HTR-8/SVneo (cell line): ENCODE measurements at regions not wholly inside any gene's neighbourhood (a gene's known extent, or its start where the extent isn't known, plus 50 kb on each side); places are given as distances from the start of the nearest gene placed in this dataset.
"Not testable (repeated sequence)": the region's sequence is repeated elsewhere in the genome, so short reads cannot be mapped to it uniquely, and the experiment has no call there.

Experiments
- DNase-seq: peaks from one replicate; pipeline ENCODE4 v3.0.0; 2011; ENCODE audit warnings: low spot score, mixed read lengths; ENCODE audit not compliant: insufficient read length
- FAIRE-seq: peaks from 2 replicates; lab custom pipeline; 2011; peaks lifted over from hg19 to GRCh38; lab: Jason Lieb, UNC

DNA sequence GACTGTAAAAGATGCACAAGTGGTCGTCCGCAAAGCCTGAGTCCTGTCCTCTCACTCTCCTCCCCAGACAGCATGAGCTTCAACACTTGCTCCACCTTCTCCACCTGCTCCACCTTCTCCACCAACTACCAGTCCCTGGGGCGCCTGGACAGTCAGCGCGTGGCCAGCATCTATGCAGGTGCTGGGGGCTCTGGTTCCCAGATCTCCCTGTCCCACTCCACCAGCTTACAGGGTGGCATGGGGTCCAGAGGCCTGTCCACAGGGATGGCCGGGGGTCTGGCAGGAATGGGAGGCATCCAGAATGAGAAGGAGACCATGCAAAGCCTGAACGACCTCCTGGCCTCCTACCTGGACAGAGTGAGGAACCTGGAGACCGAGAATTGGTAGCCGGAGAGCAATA is 162.2 kb upstream of the NT5E start:
- FAIRE-seq (no peak), DNase-seq (no peak)

DNA sequence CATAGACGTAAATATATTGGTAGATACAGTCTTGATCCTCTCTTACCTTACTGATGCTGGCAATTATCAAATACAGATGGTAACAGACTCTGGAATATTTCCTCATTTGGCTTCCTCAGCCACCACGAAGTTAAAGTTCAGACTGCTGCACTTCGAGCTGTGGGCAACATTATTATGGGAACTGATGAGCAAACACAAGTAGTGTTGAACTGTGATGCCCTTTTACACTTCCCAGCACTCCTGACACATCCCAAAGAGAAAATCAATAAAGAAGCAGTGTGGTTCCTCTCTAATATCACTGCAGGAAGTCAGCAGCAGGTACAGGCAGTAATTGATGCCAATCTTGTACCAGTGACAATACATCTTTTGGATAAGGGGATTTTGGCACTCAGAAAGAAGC is 162.7 kb upstream of the NT5E start:
- FAIRE-seq (no peak), DNase-seq (no peak)

DNA sequence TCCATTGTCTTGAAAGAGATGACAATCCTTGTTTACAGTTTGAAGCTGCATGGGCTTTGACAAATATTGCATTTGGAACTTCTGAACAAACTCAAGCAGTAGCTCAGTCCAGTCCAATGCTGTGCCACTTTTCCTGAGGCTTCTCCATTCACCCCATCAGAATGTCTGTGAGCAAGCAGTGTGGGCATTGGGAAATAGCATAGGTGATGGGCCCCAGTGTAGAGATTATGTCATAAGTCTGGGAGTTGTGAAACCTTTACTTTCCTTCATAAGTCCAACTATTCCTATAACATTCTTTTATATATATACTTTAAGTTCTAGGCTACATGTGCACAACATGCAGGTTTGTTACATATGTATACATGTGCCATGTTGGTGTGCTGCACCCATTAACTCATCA is 163.4 kb upstream of the NT5E start:
- not testable (repeated sequence) for DNase-seq, FAIRE-seq

- DNase-seq (no peak), FAIRE-seq (no peak)
Measured at GRCh38 chr6:85285934-85286333, 163.9 kb upstream of the NT5E start.

GRCh38 chr6:85285114-85285513 is 164.8 kb upstream of the NT5E start:
- FAIRE-seq, result no peak

DNA sequence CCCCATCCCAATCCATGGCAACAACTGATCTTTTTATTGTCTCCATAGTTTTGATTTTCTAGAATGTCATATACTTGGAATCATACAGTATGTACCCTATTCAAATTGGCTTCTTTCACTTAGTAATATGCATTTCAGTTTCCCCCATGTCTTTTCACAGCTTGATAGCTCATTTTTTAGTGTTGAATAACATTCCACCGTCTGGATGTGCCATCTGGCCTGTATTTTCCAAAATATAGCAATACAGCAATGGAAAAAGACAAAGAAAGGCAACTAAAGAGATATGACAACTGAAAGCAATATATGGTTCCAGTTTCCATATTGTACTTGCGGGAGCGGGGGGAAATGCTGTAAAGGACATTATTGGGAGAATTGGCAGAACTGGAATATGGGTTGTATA is 166.4 kb upstream of the NT5E start:
- no peak for DNase-seq
- no peak for FAIRE-seq

More at GRCh38 chr6:85285114-85285513, 164.8 kb upstream of the NT5E start:
- DNase-seq, result no peak

- DNase-seq, result no peak
- FAIRE-seq, result no peak
Measured at GRCh38 chr6:85278466-85279035, 171.3 kb upstream of the NT5E start.

GRCh38 chr6:85276026-85276425 is 173.9 kb upstream of the NT5E start:
- DNase-seq, FAIRE-seq: not testable (repeated sequence)

DNA sequence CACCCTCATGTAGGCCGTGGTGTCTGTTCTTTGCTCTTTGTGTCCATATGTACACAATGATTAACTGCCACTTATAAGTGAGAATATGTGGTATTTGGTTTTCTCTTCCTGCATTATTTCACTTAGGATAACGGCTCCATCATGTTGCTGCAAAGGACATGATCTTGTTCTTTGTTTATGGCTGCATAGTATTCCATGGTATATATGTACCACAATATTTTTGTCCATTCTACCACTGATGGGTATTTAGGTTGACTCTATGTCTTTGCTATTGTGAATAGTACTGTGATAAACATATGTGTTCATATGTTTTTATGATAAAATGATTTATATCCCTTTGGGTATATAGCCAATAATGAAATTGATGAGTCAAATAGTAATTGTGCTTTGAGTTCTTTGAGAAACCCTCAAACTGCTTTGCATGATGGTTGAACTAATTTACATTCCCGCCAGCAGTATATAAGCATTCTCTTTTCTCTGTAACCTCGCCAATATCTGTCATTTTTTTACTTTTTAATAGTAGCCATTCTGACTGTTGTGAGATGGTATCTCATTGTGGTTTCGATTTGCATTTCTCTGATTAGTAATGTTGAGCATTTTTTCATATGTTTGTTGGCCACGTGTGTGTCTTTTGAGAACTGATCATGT is 174.4 kb upstream of the NT5E start:
- DNase-seq (no peak), FAIRE-seq (no peak)

GRCh38 chr6:85273870-85274269 is 176.0 kb upstream of the NT5E start:
- no peak for DNase-seq
- FAIRE-seq, result no peak

GRCh38 chr6:85273046-85273445 is 176.8 kb upstream of the NT5E start:
- FAIRE-seq, result no peak
- no peak for DNase-seq

- FAIRE-seq, result no peak
- no peak for DNase-seq
Measured at GRCh38 chr6:85272592-85272991, 177.3 kb upstream of the NT5E start.

DNA sequence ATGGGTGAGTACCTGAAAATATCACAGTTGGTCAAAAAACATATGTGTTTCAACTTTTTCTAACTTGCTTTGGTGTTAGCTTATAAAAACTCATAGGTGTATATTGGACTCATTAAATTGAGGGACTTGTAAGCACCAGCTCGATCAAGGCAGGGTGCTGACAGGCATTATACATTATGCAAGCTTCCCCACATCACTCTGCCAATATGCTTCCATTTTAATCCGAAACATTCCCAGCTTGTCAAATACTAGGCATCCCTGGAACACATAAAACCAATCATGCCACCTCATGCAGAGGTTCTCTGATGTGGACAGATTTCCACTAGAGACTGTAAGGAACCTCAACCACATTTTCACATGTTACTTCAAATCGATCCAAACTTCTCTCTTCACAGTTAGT is 187.3 kb upstream of the NT5E start:
- DNase-seq, result no peak
- FAIRE-seq, result no peak

GRCh38 chr6:85261271-85261670 is 188.6 kb upstream of the NT5E start:
- FAIRE-seq (no peak), DNase-seq (no peak)

DNA sequence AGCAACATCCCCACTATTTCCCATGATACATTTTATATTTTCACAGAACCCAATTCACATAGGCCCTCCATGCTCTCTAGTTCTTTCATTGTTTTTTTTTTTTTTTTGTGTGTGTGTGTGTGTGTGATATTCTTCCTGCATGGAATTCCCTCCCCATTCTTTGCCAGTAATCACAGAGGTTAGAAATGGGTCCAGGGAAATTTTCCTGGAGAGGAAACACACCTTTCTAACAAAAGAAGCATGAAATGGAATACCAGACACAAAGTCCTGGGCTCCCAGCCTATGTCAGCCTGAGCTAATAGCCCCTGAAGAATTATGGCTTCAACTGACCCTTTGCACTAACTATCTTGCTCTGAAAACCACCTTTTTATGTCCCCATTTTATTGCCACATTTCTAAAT is 194.2 kb upstream of the NT5E start:
- FAIRE-seq, result no peak
- no peak for DNase-seq

DNA sequence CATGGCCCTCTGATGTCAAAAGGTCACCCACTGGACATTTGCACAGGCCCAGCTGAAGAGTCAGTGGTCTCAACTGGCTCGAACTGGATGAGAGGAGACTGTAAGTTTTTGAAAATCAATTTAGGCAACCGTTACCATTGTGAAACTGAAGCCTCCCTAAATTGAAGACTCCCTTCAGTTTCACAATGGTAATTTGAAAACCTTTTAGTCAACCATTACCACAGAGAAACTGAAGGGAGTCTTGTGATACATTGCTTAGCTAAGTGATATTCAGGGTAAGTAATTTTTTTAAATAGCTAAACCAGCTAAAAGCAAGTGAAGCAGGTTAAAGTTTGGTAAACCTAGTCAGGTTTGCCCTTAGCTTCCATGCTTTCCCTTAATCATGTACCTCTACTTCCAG is 197.3 kb upstream of the NT5E start:
- no peak for FAIRE-seq
- no peak for DNase-seq

GRCh38 chr6:85252085-85252484 is 197.8 kb upstream of the NT5E start:
- no peak for DNase-seq
- no peak for FAIRE-seq

DNA sequence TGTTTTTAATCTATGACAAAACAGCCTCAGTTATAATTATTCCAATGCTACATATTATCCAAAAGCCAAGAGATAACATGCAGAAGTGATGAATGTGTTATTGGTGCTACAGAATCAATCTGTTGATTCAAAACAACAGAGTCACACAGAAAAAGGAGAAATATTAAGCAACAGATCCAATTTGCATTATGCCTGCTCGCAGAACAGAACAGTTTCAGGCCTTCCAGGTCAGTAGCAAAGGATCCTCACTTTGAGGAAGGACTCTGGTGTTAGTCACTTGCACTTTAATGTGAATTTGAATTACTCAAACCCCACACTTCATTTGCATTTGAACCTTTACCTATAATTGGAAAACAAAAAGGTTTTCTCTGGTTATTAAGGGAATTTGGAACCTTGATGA is 198.6 kb upstream of the NT5E start:
- FAIRE-seq (no peak), DNase-seq (no peak)

DNA sequence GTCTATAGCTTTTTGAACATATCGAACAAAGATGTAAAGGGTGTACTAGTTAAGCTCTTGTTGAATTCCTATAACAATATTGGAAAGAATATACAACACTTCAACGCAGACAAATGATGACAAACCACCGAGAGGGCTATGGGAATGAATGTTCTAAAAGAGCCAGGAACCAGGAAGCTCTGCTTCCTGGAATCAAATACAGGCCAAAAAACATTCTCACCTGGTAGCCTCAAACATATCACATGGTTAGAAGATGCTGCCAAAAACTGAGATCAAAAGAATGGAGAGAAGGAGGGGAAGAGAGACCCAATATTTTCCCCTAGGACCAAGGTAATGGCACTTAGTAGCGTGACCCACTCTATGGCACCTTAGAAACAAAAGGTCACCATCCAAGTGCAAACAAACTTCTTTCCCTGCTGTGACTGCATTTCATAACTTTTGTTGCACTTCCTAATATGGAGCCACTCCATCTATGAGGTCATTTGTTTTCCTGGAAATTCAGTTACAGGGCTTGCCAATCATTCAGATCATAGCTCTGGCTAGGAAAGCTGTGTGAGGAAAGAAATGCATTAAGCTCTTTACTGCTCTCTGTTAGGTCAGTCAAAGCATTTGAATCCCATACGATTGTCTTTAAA is 199.2 kb upstream of the NT5E start:
- FAIRE-seq (no peak), DNase-seq (no peak)

GRCh38 chr6:85245004-85245403 is 204.9 kb upstream of the NT5E start:
- FAIRE-seq (no peak), DNase-seq (no peak)

DNA sequence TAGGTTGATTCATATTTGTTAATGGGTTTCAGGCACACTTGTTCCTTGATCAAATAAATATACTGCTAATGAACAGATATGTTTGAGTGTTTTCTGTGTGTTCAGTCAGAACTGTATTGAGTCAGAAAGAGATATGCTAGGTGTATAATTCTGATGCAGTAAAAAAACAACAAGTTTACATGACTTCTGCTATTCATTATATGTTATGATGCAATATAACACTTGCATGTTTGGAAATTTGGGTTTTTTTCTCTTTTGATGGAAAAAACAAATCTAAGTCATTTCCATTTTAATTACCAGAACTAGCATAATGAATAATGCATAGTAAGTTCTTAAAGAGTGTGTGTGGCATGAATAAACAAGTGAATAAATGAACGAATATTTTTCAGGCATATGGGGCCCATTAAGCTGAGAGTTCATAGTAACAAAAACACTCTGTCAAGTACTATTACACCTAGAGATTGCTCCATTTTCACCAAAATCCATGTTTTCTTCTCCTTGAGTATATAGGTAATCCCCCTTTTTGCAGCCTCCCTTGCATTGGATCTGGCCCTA is 208.3 kb upstream of the NT5E start:
- no peak for DNase-seq
- no peak for FAIRE-seq
